ENCODE measurements at regions not wholly inside any gene's neighbourhood (a gene's known extent, or its start where the extent isn't known, plus 50 kb on each side); places are given as distances from the start of the nearest gene placed in this dataset.

GRCh38 chr12:45568808-45569207, 160.7 kb upstream of the ARID2 start:
- no peak overlapping the region for H3K4me3 ChIP-seq
- H3K9me3 ChIP-seq: no peaks in the 10 kb centered on the region
- no peaks in the 10 kb centered on the region for H3K36me3 ChIP-seq
- no peak overlapping the region for H3K9ac ChIP-seq
- H3K27me3 ChIP-seq: no peaks in the 10 kb centered on the region
- no peak for TF ChIP-seq Cebpa-rat (IDR thresholded peaks at IDR 0.05)
- H3K4me1 ChIP-seq: no peaks in the 10 kb centered on the region
- H4K20me1 ChIP-seq: no peaks in the 10 kb centered on the region
- H3K27ac ChIP-seq: no peak overlapping the region
- H3K4me2 ChIP-seq: no peak overlapping the region

DNA sequence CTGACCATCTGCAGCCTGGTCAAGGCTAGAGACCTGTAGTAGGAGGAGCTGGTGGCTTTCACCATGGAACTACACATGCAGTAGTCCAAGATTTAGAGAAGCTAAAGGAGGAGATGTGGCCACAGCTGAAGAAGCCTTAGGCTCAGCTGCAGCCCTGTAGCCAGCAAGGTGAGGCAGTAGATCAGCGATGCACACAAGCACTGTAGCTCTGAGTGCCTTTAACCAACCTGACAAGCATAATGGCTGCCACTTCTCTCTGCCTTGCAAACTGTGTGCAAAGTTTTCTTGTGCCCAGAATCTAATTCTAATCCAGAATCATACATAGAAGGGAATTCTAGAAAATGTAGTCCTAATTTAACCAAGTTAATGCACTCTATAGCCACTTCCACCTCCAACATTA, 159.0 kb upstream of the ARID2 start:
- Histone ChIP-seq H3K36me3 (no peaks in the 10 kb centered on the region), H3K4me1 (no peaks in the 10 kb centered on the region), H3K27me3 (no peaks in the 10 kb centered on the region), H3K9ac (no peak overlapping the region), H3K4me3 (no peak overlapping the region), H3K9me3 (no peaks in the 10 kb centered on the region), H4K20me1 (no peaks in the 10 kb centered on the region), H3K4me2 (no peak overlapping the region), H3K27ac (no peak overlapping the region)
- TF ChIP-seq Cebpa-rat (IDR thresholded peaks at IDR 0.05): no peak

DNA sequence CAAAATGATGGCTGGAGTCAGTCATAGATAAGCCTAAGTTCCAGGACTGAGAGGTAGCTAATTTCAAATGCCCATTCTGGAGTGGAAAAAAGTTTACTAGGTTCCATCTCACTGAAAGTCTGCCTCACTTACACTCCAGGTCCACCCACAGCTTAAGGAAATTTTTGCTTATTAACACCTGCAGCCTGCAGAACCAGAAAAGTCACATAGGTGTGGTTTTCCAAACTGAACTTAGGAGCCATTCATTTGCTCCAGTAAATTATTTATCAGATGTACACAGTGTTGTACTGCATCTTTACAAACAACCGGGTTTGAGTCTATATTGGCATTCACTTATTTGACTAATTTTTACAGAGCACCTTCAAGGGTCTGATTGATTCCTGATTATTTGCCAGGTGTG, 157.4 kb upstream of the ARID2 start:
- no peak for TF ChIP-seq Cebpa-rat (IDR thresholded peaks at IDR 0.05)
- Histone ChIP-seq H4K20me1 (no peaks in the 10 kb centered on the region), H3K27ac (no peak overlapping the region), H3K9me3 (no peaks in the 10 kb centered on the region), H3K27me3 (no peaks in the 10 kb centered on the region), H3K36me3 (no peaks in the 10 kb centered on the region), H3K4me2 (no peak overlapping the region), H3K4me3 (no peak overlapping the region), H3K9ac (no peak overlapping the region), H3K4me1 (peaks cover 16% of the 10 kb centered on the region; the same call in 1 of the 2 replicates)

GRCh38 chr12:45575417-45575816, 154.1 kb upstream of the ARID2 start:
- H3K36me3 ChIP-seq: no peaks in the 10 kb centered on the region
- H3K4me1 ChIP-seq: peaks cover 16% of the 10 kb centered on the region; the same call in 1 of the 2 replicates
- no peak for TF ChIP-seq Cebpa-rat (IDR thresholded peaks at IDR 0.05)
- H3K27me3 ChIP-seq: no peaks in the 10 kb centered on the region
- H3K9me3 ChIP-seq: no peaks in the 10 kb centered on the region
- no peaks in the 10 kb centered on the region for H4K20me1 ChIP-seq
- H3K27ac ChIP-seq: no peak overlapping the region
- no peak overlapping the region; the same call in 1 of the 2 replicates for H3K4me2 ChIP-seq
- H3K4me3 ChIP-seq: no peak overlapping the region
- H3K9ac ChIP-seq: no peak overlapping the region

- H4K20me1 ChIP-seq: no peaks in the 10 kb centered on the region
- no peaks in the 10 kb centered on the region for H3K27me3 ChIP-seq
- H3K27ac ChIP-seq: no peak overlapping the region
- H3K36me3 ChIP-seq: no peaks in the 10 kb centered on the region
- H3K4me1 ChIP-seq: peaks cover 16% of the 10 kb centered on the region; the same call in 1 of the 2 replicates
- no peaks in the 10 kb centered on the region for H3K9me3 ChIP-seq
- no peak for TF ChIP-seq Cebpa-rat (IDR thresholded peaks at IDR 0.05)
- peak overlapping the region; percentile 33 for H3K4me2 ChIP-seq
- H3K9ac ChIP-seq: no peak overlapping the region
- H3K4me3 ChIP-seq: no peak overlapping the region
Observed at GRCh38 chr12:45575823-45576475, 153.6 kb upstream of the ARID2 start.

DNA sequence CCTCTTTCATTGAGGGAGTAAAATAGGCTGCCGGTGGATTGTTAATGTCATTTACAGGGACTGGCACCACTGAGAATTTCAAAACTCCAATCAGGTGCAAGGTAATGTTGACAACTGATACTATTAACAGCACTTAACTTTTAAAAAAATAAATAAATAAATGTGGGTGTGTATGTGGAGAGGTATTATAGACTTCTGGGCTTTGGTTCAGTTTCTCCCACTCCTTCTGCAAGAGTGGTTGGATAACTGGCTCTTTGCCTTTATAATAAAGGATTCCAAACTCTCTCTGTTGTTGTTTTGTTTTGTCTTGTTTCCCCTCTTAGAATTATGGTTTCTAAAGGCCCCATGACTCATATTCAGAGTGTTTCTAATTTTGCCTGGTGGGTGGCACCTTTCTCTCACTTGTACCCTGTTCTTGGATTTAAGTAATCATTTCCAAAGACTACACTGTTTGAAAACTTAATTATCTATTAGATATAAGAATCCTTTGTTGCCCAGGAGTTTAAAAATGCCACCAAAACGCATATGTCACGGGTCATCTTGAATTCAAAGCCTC, 151.6 kb upstream of the ARID2 start:
- Histone ChIP-seq H3K4me2 (no peak overlapping the region), H3K27ac (no peak overlapping the region)

DNA sequence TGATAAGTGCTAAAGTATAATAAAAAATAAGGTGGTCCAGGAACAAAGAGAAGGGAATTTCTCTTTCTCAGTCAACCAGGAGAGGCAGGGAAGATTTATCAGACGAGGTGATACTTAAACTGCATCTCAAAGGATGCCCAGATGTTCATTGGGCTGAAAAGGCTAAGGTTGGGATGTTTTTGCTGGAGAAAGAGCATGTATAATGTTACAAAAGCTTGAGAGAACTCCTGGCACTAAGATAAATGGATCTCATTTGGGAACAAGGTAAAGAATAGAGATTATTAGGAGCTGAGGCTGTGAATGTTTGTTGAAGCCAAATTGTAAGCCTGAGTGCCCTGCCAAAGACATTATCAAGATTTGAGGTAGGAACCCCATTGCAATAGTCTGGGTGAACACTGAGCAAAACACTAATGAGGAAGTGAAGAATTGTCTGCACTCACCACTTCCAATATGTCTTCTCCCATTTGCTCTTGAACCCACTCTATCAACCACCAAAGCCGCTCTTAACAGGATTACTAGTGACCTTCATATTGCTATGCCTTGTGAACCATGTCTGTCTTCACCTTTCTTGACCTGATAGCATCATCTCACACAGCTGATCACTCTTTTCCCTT, 149.0 kb upstream of the ARID2 start:
- Histone ChIP-seq H3K4me2 (no peak overlapping the region), H3K9me3 (peaks cover 5% of the 10 kb centered on the region), H3K36me3 (no peaks in the 10 kb centered on the region), H3K9ac (no peak overlapping the region), H3K4me1 (peaks cover 16% of the 10 kb centered on the region; the same call in 1 of the 2 replicates), H4K20me1 (no peaks in the 10 kb centered on the region), H3K4me3 (no peak overlapping the region), H3K27ac (no peak overlapping the region), H3K27me3 (no peaks in the 10 kb centered on the region)
- TF ChIP-seq Cebpa-rat (IDR thresholded peaks at IDR 0.05): no peak

More for the DNA sequence above, 151.6 kb upstream of the ARID2 start:
- Histone ChIP-seq H3K4me1 (peaks cover 16% of the 10 kb centered on the region; the same call in 1 of the 2 replicates), H3K27me3 (no peaks in the 10 kb centered on the region), H3K9ac (no peak overlapping the region), H4K20me1 (no peaks in the 10 kb centered on the region), H3K36me3 (no peaks in the 10 kb centered on the region), H3K9me3 (no peaks in the 10 kb centered on the region), H3K4me3 (no peak overlapping the region)
- no peak for TF ChIP-seq Cebpa-rat (IDR thresholded peaks at IDR 0.05)

- peaks cover 10% of the 10 kb centered on the region; the same call in 1 of the 2 replicates for H3K4me1 ChIP-seq
- TF ChIP-seq Cebpa-rat (IDR thresholded peaks at IDR 0.05): no peak
- H4K20me1 ChIP-seq: no peaks in the 10 kb centered on the region
- H3K4me3 ChIP-seq: no peak overlapping the region
- no peak overlapping the region for H3K27ac ChIP-seq
- H3K9ac ChIP-seq: no peak overlapping the region
- H3K36me3 ChIP-seq: no peaks in the 10 kb centered on the region
- H3K27me3 ChIP-seq: no peaks in the 10 kb centered on the region
- H3K9me3 ChIP-seq: peaks cover 12% of the 10 kb centered on the region
- H3K4me2 ChIP-seq: no peak overlapping the region
Observed at GRCh38 chr12:45581112-45581511, 148.4 kb upstream of the ARID2 start.

GRCh38 chr12:45582536-45582935, 147.0 kb upstream of the ARID2 start:
- TF ChIP-seq Cebpa-rat (IDR thresholded peaks at IDR 0.05): no peak

DNA sequence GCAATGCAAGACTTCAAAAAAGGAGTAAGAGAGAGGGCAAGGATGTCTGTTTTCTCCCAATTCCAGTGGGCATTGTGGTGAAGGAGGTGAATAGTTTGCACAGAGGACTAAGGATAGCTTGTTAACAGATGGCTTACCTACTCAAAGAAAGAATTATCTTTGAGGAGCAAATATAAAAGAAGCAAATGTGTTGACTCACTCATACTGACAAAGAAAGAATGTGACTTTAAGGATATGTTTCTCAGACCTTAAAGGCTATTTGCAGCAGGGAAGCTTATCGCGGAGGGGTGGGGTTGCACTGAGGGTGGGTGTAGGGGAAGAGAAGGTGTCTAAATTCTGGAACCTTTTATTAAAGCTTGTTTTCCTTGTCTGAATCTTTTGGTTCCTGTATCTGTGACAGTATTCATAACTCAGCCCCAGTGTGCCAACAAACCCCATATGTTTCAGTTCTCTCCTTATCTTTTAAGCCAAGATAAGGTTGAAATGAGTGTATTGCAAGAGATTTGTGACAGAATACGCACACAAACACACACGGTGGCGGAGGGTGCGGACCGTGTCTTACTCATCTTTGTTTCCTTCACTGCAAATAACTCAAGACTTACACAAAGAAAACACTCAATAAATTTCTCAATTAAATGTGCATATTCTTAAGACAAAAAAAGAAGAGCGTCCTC, 146.4 kb upstream of the ARID2 start:
- H3K9me3 ChIP-seq: peaks cover 19% of the 10 kb centered on the region
- TF ChIP-seq Cebpa-rat (IDR thresholded peaks at IDR 0.05): no peak
- H3K27me3 ChIP-seq: no peaks in the 10 kb centered on the region
- H3K27ac ChIP-seq: no peak overlapping the region
- H3K9ac ChIP-seq: no peak overlapping the region
- H3K4me1 ChIP-seq: no peaks in the 10 kb centered on the region
- no peak overlapping the region for H3K4me3 ChIP-seq
- H3K36me3 ChIP-seq: no peaks in the 10 kb centered on the region
- H3K4me2 ChIP-seq: no peak overlapping the region
- H4K20me1 ChIP-seq: no peaks in the 10 kb centered on the region

More at GRCh38 chr12:45582536-45582935, 147.0 kb upstream of the ARID2 start:
- no peak overlapping the region for H3K9ac ChIP-seq
- H3K4me1 ChIP-seq: no peaks in the 10 kb centered on the region
- no peak overlapping the region for H3K4me3 ChIP-seq
- H3K27ac ChIP-seq: no peak overlapping the region
- H4K20me1 ChIP-seq: no peaks in the 10 kb centered on the region
- no peaks in the 10 kb centered on the region for H3K36me3 ChIP-seq
- no peaks in the 10 kb centered on the region for H3K27me3 ChIP-seq
- peaks cover 19% of the 10 kb centered on the region for H3K9me3 ChIP-seq
- no peak overlapping the region for H3K4me2 ChIP-seq

All from BLaER1 (cell line).